Fibroblast of lung (primary cell): ENCODE measurements at regions not wholly inside any gene's neighbourhood (a gene's known extent, or its start where the extent isn't known, plus 50 kb on each side); places are given as distances from the start of the nearest gene placed in this dataset.

Experiments
- DNase-seq, 2 donors: peaks; one replicate each; pipeline versions ENCODE4 v3.0.0 to v3.0.0-alpha.2; 2010; ENCODE audit warnings: low read depth in 2 of 2
- H2AFZ ChIP-seq: 2 replicates; pipeline ENCODE4 v1.5.1; 2012; ENCODE audit warnings: low read length, control low read depth, inconsistent platforms
- H3K27ac ChIP-seq: 2 replicates; pipeline ENCODE4 v1.5.1; 2011; ENCODE audit warnings: low read length, control low read depth; ENCODE audit not compliant: insufficient read depth
- H3K27me3 ChIP-seq: 2 replicates; pipeline ENCODE4 v1.5.1; 2011; ENCODE audit warnings: mild to moderate bottlenecking, low read length; ENCODE audit not compliant: control insufficient read depth, insufficient read depth
- H3K36me3 ChIP-seq: 2 replicates; pipeline ENCODE4 v1.5.1; 2011; ENCODE audit warnings: low read length; ENCODE audit not compliant: control insufficient read depth, insufficient read depth
- H3K4me1 ChIP-seq: 2 replicates; pipeline ENCODE4 v1.5.1; 2011; ENCODE audit warnings: low read length; ENCODE audit not compliant: control insufficient read depth, insufficient read depth; ENCODE audit errors: extremely low read depth
- H3K4me2 ChIP-seq: 2 replicates; pipeline ENCODE4 v1.5.1; 2011; ENCODE audit warnings: low read length, control low read depth; ENCODE audit not compliant: insufficient read depth; ENCODE audit errors: extremely low read depth
- H3K4me3 ChIP-seq, 4 experiments: fragments of 200-600 bp in 1 of 4; sonication (generic) in 1 of 4; replicated peaks in 1 of 4; 2 replicates each; pipeline ENCODE4 v1.5.1; 2011 to 2016; ENCODE audit warnings: low read length in 4 of 4, low read depth in 3 of 4, mild to moderate bottlenecking in 3 of 4, control low read depth in 2 of 4, inconsistent platforms in 1 of 4, mixed read lengths in 1 of 4; ENCODE audit not compliant: insufficient read depth in 1 of 4; ENCODE audit errors: control extremely low read depth in 1 of 4
- H3K79me2 ChIP-seq: 2 replicates; pipeline ENCODE4 v1.5.1; 2012; ENCODE audit warnings: mild to moderate bottlenecking, low read length, inconsistent platforms; ENCODE audit not compliant: control insufficient read depth, insufficient read depth
- H3K9ac ChIP-seq: 2 replicates; pipeline ENCODE4 v1.5.1; 2011; ENCODE audit warnings: mild to moderate bottlenecking, low read length, control low read depth; ENCODE audit not compliant: insufficient read depth
- H3K9me3 ChIP-seq: 2 replicates; pipeline ENCODE4 v1.5.1; 2012; ENCODE audit warnings: low read depth, low read length; ENCODE audit not compliant: control insufficient read depth, insufficient read depth
- H4K20me1 ChIP-seq: 2 replicates; pipeline ENCODE4 v1.5.1; 2011; ENCODE audit warnings: low read length; ENCODE audit not compliant: control insufficient read depth, insufficient read depth; ENCODE audit errors: extremely low read depth
- EZH2 ChIP-seq: IDR thresholded peaks from 2 replicates; pipeline ENCODE4 v1.5.1; 2012; ENCODE audit warnings: low read length, control low read depth, mild to moderate bottlenecking; ENCODE audit errors: missing control alignments
- TF ChIP-seq, protein P1 (sequence below), 2 donors: IDR thresholded peaks in 1 of 2; conservative IDR thresholded peaks in 1 of 2; 1 replicate in 1 of 2; 2 replicates in 1 of 2; pipeline ENCODE4 v1.5.1; 2011 to 2012; ENCODE audit warnings: low read length in 2 of 2, control low read depth in 1 of 2, inconsistent platforms in 1 of 2, low read depth in 1 of 2, mild to moderate bottlenecking in 1 of 2

DNA sequence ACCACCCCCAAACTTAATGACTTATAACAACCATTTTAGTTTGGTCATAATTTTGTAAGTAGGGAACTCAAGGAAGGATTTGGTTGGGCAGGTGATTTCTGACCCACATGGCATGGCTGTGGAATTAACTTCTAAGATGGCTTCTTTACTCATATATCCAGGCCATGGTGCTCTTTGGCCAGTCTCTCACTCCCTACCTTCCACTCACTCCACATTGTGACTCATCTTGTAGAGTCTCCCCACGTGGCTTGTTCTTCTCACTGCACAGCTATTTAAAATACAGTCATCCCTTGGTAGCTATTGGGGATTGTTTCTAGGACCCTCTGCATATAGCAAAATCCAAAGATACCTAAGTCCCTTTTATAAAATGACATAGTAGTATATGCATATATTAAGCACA, 76.6 kb upstream of the MAST4 start:
- Histone ChIP-seq H2AFZ (no peak overlapping the region), H3K9me3 (no peaks in the 10 kb centered on the region), H3K79me2 (no peaks in the 10 kb centered on the region), H3K27ac (no peak overlapping the region), H3K36me3 (no peaks in the 10 kb centered on the region), H3K4me1 (no peaks in the 10 kb centered on the region), H4K20me1 (no peaks in the 10 kb centered on the region), H3K27me3 (no peaks in the 10 kb centered on the region), H3K9ac (no peak overlapping the region), H3K4me3 (no peak overlapping the region), H3K4me2 (no peak overlapping the region)
- DNase-seq: no peak
- TF ChIP-seq, protein P1, sequence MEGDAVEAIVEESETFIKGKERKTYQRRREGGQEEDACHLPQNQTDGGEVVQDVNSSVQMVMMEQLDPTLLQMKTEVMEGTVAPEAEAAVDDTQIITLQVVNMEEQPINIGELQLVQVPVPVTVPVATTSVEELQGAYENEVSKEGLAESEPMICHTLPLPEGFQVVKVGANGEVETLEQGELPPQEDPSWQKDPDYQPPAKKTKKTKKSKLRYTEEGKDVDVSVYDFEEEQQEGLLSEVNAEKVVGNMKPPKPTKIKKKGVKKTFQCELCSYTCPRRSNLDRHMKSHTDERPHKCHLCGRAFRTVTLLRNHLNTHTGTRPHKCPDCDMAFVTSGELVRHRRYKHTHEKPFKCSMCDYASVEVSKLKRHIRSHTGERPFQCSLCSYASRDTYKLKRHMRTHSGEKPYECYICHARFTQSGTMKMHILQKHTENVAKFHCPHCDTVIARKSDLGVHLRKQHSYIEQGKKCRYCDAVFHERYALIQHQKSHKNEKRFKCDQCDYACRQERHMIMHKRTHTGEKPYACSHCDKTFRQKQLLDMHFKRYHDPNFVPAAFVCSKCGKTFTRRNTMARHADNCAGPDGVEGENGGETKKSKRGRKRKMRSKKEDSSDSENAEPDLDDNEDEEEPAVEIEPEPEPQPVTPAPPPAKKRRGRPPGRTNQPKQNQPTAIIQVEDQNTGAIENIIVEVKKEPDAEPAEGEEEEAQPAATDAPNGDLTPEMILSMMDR (conservative IDR thresholded peaks at IDR 0.05 in 1 of 2, IDR thresholded peaks at IDR 0.05 in 1 of 2; ENCODE audit: low read depth in 1 of 2, low read length in 2 of 2): no peak
- no peak for TF ChIP-seq EZH2

DNA sequence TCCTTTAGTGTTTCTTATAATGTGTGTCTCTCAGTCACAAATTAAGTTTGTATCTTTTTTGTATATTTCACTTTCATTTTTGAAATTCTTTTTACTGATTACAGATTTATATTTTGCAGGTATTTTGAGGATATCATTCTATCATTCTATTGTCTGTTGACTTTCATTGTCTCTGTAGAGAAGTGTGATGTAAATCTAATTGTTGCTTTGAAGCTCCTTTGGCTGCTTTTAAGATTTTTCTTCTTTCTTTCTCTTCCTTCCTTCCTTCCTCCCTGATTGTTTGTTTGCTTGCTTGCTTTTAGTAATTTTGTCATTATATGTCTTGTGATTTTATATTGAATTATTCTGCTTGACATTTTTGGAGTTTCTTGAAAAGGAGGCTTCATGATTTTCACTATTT, 75.3 kb upstream of the MAST4 start:
- Histone ChIP-seq H3K9ac (no peak overlapping the region), H2AFZ (no peak overlapping the region), H3K4me1 (no peaks in the 10 kb centered on the region), H3K36me3 (no peaks in the 10 kb centered on the region), H3K4me2 (no peak overlapping the region), H3K4me3 (no peak overlapping the region), H3K27ac (no peak overlapping the region), H4K20me1 (no peaks in the 10 kb centered on the region), H3K79me2 (no peaks in the 10 kb centered on the region), H3K27me3 (no peaks in the 10 kb centered on the region), H3K9me3 (no peaks in the 10 kb centered on the region)
- no peak for DNase-seq
- no peak for TF ChIP-seq EZH2
- TF ChIP-seq, protein P1 (conservative IDR thresholded peaks at IDR 0.05 in 1 of 2, IDR thresholded peaks at IDR 0.05 in 1 of 2; ENCODE audit: low read depth in 1 of 2, low read length in 2 of 2): no peak

DNA sequence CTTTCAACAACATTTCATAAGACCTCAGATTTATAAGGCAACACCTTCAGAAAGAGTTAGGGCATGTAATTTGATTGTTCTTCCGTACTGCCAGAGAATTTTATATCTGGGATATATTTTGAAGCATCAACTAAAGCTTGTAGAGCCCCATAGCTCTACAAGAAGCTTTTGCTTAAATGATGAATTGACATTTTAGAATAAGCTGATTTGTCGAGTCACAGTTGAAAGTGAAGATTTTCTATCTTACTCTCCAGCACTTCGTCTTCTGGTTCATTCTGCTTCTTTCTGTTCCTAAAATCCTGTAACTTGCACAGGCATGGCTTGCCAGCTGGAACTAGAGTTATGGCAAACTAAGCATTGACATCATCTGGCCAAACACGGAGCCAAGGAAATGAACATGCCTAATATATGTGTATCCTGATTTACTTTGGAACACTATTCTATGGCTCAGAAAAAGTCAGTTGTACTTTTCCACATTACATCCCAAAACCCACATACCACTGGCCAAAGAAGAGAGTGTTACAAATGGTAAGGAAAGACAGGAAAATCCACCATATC, 68.6 kb upstream of the MAST4 start:
- no peak overlapping the region for H3K4me2 ChIP-seq
- no peaks in the 10 kb centered on the region for H3K27me3 ChIP-seq
- H3K79me2 ChIP-seq: no peaks in the 10 kb centered on the region
- H3K9ac ChIP-seq: no peak overlapping the region
- H3K4me3 ChIP-seq: no peak overlapping the region
- no peaks in the 10 kb centered on the region for H3K4me1 ChIP-seq
- no peak overlapping the region for H2AFZ ChIP-seq
- H3K9me3 ChIP-seq: no peaks in the 10 kb centered on the region
- no peak for TF ChIP-seq EZH2
- no peak overlapping the region for H3K27ac ChIP-seq
- no peaks in the 10 kb centered on the region for H4K20me1 ChIP-seq
- no peak for DNase-seq
- no peaks in the 10 kb centered on the region for H3K36me3 ChIP-seq
